ENCODE measurements at regions not wholly inside any gene's neighbourhood (a gene's known extent, or its start where the extent isn't known, plus 50 kb on each side); places are given as distances from the start of the nearest gene placed in this dataset.
A peak's percentile ranks its signal among the peaks of the same experiment; 100 is the strongest.
"Not testable (repeated sequence)": the region's sequence is repeated elsewhere in the genome, so short reads cannot be mapped to it uniquely, and the experiment has no call there.

DNA sequence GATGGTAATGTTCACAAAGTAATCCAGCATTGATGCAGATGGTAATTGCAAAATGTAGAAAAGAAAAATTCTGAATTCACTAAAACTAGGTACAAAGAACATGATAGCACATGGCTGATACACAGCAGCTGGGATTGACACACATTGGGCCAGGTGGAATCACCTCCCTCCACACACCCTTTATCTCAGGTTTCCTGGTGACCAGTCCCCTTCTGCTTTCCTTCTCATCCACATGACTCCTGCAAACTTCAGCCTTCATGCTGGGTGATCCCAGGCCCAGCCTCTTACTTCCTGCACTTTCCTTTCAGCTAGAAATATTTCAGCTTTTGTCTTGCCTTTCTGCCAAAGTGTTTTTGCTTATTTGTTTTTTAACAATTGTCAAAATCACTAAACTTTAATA lies 246.9 kb downstream of the LNPK start:
- DNase-seq: no peak

- no peak for DNase-seq
Measured at GRCh38 chr2:175750195-175750594, 251.9 kb downstream of the LNPK start.

DNA sequence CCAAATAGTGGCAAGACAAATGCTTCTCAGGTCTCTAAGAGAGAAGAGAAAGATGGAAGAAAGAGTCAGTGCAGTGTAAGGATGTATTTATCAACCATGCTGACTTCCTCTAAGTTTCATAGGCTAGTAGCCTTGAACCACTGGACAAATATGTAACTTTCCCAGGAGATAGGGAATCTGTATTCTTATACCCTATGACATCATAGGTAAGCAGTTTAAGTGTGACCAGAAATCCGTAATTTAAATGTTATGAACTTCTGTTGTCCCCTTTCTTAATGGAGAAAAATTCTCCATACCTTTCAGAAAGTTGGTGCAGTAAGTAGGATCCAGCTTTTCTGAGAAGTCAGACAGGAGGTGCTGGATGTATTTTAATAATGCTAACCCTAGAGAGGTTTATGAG lies 256.2 kb downstream of the LNPK start:
- DNase-seq: no peak

DNA sequence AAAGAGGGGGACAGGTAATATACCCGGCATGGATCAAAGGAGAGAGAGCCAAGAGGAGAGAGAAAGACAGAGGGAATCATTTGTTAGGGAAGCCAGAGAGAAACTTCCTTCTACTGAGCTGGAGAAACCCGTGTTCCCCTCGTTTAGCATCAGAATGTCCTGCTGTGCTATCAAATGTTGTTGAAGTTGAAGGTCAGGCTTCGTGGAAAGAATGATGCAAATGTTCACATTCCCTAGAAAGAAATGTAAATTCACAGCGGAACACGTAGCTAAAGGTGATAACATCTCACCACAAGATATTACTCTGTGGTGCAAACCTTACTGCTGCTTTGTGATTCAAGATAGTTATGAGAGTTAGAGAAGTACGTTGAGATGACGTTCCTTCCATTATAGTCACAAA lies 258.1 kb downstream of the LNPK start:
- no peak for DNase-seq

DNA sequence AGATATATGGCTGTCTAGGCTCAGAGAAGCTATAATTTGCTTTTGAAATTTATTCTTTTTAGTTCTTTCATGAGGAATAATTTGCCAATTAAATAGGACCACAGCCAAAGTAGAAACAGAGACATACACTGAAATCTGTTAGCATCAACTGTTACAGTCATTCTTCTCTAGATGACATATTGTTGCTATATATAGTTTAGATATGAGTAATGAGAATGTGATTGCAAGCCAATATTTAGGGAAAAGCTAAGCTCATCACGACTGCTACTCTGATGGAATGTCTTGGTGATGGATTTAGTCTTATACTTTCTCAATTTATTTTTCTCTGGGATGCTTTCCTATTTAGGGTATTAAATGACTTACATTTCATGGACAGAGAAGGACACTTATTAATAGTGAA lies 259.1 kb downstream of the LNPK start:
- no peak for DNase-seq

DNA sequence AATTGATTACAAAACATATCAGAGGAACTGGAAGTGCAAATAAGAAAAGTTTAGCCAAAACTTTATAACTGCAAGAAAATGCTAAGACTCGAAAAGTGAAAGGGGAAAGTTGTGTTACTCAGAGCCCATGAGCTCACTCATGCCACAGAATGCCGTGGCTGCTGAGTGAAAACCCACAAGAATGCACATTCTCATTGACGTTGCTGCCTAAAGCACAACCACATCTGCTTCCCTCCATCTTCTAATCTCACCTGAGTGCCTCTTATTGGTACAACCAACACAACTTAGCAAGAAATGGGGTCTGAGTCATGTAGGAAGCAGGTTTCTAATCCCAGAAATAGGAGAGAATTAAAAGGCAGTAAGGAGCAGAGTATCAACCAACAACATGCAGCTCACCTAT lies 259.7 kb downstream of the LNPK start:
- DNase-seq: no peak

- DNase-seq: no peak
Measured at GRCh38 chr2:175741164-175741563, 260.9 kb downstream of the LNPK start.

GRCh38 chr2:175737722-175738361 lies 264.2 kb downstream of the LNPK start:
- DNase-seq: no peak

DNA sequence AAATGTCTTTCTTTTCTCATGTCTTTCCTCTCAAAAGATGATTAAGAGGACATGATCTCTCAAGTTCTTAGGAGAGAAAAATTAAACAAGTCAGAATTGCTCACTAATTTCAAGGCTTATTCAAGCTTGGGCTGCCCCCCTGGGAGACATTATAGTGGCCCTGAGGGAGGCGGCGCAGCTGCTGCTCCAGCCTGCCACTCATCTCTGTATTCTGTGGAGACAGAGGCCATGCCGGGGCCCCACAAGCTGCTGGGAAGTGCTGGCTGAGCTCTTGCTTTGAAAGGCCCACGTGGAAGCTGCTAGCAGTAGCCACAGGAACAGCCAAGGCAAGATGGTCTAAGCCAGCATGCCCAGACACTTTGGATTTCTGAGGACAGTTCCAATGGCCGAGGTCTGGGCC lies 267.4 kb downstream of the LNPK start:
- DNase-seq: no peak

DNA sequence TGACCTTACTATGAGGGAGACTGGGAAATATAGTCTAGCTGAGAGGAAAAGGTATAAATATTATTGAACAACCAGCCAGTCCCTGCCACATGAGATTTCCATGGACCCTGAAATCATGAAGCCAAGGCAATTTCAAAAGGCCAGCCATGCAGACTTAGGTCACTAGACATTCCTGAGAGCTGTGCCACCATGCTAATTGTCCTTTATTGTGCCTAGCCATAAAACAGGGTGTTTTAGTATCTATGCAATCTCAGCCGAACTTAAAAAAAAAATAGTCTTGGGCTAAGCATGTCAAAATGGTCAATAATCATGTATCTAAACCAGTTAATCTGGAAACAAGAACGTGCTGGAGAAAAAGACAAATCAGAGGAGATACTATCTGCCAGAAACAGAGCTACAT lies 269.5 kb downstream of the LNPK start:
- DNase-seq: no peak

DNA sequence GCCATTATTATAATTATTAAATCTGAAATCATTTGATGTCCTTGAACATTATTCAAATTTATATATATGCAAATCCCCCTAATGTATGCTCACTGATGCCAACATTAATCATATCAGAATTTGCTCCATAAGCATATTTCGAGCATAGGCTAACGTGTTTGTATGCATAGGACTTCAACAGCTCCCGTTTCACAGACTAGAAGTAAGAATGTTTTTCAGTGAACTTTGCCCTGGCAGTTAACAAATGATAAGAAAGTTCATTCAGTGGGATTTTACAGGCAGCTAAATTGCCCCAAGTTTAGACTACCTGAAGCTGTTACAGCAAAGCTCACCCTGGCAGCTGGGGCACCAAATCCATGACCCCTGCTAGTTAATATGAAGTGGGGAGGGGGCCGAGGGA lies 272.0 kb downstream of the LNPK start:
- no peak for DNase-seq

GRCh38 chr2:175729049-175729706 lies 272.9 kb downstream of the LNPK start:
- no peak for DNase-seq

GRCh38 chr2:175728032-175728431 lies 274.0 kb downstream of the LNPK start:
- no peak for DNase-seq

DNA sequence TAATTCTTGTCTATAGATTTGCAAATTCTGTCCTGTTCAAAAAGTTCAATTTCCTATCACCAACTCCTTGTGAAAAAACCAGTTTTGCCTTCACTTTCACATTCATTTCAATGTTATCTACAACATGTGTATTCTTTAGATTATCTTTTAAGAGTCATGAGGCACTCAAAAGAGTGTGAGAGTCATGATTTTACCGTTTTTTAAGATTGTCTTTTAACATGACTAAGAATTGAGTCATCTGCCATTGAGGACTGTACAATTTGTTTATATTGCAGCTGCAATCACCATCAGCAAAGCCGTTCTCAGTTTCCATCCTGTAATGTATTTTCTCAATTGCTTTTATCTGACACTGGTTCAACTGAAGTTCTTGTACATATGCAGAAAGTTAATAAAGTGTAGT lies 275.8 kb downstream of the LNPK start:
- no peak for DNase-seq

DNA sequence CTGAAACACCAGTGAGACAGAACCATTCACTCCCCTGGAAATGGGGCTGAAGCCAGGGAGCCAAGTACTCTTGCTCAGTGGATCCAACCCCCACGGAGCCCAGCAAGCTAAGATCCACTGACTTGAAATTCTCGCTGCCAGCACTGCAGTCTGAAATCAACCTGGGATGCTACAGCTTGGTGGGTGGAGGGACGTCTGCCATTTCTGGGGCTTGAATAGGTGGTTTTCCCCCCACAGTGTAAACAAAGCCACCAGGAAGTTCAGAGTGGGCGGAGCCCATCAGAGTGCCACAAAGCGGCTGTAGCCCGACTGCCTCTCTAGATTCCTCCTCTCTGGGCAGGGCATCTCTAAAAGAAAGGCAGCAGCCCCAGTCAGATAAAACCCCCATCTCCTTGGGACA lies 292.8 kb downstream of the LNPK start:
- DNase-seq: no peak

GRCh38 chr2:175707322-175707721 lies 294.7 kb downstream of the LNPK start:
- DNase-seq: no peak

DNA sequence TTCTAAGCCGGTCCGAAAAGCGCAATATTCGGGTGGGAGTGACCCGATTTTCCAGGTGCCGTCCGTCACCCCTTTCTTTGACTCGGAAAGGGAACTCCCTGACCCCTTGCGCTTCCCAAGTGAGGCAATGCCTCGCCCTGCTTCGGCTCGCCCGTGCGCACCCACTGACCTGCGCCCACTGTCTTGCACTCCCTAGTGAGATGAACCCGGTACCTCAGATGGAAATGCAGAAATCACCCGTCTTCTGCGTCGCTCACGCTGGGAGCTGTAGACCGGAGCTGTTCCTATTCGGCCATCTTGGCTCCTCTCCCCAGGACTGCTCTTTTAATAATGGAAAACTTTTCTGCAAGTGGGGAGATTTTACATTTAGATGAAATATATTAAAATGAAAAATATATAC lies 297.5 kb downstream of the LNPK start:
- not testable (repeated sequence) for DNase-seq

- DNase-seq: no peak
Measured at GRCh38 chr2:175698061-175698460, 304.0 kb downstream of the LNPK start.

- DNase-seq: peak; percentile 64
Measured at GRCh38 chr2:175690113-175690837, 311.8 kb downstream of the LNPK start.

GRCh38 chr2:175688243-175688642 lies 313.8 kb downstream of the LNPK start:
- DNase-seq: no peak

- DNase-seq: no peak
Measured at GRCh38 chr2:175687465-175687864, 314.6 kb downstream of the LNPK start.

- no peak for DNase-seq
Measured at GRCh38 chr2:175686002-175686401, 316.1 kb downstream of the LNPK start.

DNA sequence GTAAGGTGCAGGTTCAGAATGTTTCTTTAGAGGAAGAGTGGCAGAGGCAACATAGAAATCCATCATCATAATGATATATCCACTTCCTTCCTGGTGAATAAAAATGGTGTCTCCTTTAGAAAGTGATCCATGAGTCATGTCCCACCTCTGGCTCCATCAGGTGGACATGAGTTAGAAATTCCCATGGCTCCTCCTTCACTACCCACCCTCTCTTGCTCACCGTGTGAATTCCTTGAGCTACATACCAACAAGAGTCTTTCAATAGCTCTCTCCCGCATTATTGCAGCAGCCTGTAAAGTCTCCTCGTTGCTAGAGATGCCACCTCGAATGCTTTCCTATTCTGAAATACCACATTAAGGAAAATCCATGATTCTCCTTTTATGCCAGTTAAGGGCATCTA lies 317.6 kb downstream of the LNPK start:
- no peak for DNase-seq

- DNase-seq: no peak
Measured at GRCh38 chr2:175679728-175680127, 322.3 kb downstream of the LNPK start.
